ENCODE measurements at regions not wholly inside any gene's neighbourhood (a gene's known extent, or its start where the extent isn't known, plus 50 kb on each side); places are given as distances from the start of the nearest gene placed in this dataset.

DNA sequence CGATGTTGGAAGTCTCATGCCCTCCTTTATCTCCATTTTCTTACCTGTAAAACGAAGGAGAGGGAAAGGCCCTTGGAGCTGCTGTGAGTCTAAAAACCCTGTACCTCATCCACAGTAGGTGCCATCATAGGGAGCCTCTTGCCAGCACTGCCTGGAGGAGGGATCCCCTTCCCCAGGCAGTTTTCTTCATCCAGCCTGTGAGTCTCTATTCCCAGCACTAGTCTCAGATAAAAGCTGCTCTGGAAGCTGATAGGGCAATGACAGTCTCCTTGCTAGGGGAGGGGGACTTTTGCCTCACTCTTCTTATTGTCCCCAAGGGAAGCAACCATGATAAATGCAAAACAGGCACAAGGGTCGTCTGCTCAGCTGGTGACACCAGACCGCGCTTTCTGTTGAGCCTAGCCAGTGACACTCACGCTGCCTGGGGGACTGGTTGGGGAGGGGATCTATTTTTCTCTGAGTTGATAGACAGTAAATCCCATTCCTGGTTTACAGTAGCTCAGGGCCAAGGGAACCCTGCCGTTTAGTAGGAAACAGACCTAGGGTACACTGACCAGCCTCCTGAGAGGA lies 139.5 kb upstream of the NABP1 start:
- Histone ChIP-seq H3K27ac (replicated peaks) (no peak overlapping the region), H3K9me3 (replicated peaks) (no peaks in the 10 kb centered on the region), H3K4me1 (no peaks in the 10 kb centered on the region), H3K27me3 (ENCODE audit: low read depth) (peaks cover 4% of the 10 kb centered on the region), H3K4me3 (no peak overlapping the region), H3K36me3 (no peaks in the 10 kb centered on the region)
- TF ChIP-seq, protein P1, sequence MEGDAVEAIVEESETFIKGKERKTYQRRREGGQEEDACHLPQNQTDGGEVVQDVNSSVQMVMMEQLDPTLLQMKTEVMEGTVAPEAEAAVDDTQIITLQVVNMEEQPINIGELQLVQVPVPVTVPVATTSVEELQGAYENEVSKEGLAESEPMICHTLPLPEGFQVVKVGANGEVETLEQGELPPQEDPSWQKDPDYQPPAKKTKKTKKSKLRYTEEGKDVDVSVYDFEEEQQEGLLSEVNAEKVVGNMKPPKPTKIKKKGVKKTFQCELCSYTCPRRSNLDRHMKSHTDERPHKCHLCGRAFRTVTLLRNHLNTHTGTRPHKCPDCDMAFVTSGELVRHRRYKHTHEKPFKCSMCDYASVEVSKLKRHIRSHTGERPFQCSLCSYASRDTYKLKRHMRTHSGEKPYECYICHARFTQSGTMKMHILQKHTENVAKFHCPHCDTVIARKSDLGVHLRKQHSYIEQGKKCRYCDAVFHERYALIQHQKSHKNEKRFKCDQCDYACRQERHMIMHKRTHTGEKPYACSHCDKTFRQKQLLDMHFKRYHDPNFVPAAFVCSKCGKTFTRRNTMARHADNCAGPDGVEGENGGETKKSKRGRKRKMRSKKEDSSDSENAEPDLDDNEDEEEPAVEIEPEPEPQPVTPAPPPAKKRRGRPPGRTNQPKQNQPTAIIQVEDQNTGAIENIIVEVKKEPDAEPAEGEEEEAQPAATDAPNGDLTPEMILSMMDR (IDR thresholded peaks at IDR 0.05; ENCODE audit: borderline replicate concordance) = no peak
- intact Hi-C loops (cut with micrococcal nuclease) = no loop called here
- no peak for DNase-seq

GRCh38 chr2:191539068-191539467 lies 138.9 kb upstream of the NABP1 start:
- Histone ChIP-seq H3K27me3 (ENCODE audit: low read depth) (peaks cover 4% of the 10 kb centered on the region), H3K36me3 (no peaks in the 10 kb centered on the region), H3K4me3 (no peak overlapping the region), H3K9me3 (replicated peaks) (peaks cover 2% of the 10 kb centered on the region), H3K27ac (replicated peaks) (no peak overlapping the region), H3K4me1 (no peaks in the 10 kb centered on the region)
- TF ChIP-seq, protein P1 (IDR thresholded peaks at IDR 0.05; ENCODE audit: borderline replicate concordance) = peak; percentile 52
- no peak for DNase-seq
- intact Hi-C loops (cut with micrococcal nuclease) = no loop called here

DNA sequence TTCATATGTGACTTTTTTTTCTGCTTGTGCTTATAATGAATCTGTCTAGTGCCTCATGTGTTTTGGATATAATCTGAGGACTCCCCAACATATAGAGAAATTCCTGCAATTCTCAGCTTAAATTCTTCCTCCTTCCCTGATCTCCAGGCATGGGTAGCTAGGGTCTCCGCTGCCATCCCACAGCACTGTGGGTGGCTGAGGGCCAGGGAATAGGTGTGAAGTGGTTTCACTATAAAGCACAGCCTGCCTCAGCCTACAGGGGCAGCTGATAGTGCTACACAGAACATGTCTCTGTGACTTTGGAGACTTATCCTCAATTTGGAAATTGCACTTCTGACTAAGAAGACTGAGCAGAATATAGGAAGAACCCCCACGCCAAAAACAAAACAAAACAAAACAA lies 137.3 kb upstream of the NABP1 start:
- Histone ChIP-seq H3K27ac (replicated peaks) (no peak overlapping the region), H3K36me3 (no peaks in the 10 kb centered on the region), H3K4me3 (no peak overlapping the region), H3K9me3 (replicated peaks) (peaks cover 16% of the 10 kb centered on the region), H3K4me1 (no peaks in the 10 kb centered on the region), H3K27me3 (ENCODE audit: low read depth) (peaks cover 4% of the 10 kb centered on the region)
- TF ChIP-seq, protein P1 (IDR thresholded peaks at IDR 0.05; ENCODE audit: borderline replicate concordance) = no peak
- no peak for DNase-seq
- intact Hi-C loops (cut with micrococcal nuclease) = no loop called here

GRCh38 chr2:191543708-191544107 lies 134.2 kb upstream of the NABP1 start:
- Histone ChIP-seq H3K4me1 (no peaks in the 10 kb centered on the region), H3K4me3 (no peak overlapping the region), H3K27me3 (ENCODE audit: low read depth) (peaks cover 9% of the 10 kb centered on the region), H3K27ac (replicated peaks) (no peak overlapping the region), H3K36me3 (no peaks in the 10 kb centered on the region), H3K9me3 (replicated peaks) (peaks cover 16% of the 10 kb centered on the region)
- TF ChIP-seq, protein P1 (IDR thresholded peaks at IDR 0.05; ENCODE audit: borderline replicate concordance) = no peak
- intact Hi-C loops (cut with micrococcal nuclease) = no loop called here
- DNase-seq = no peak

- H3K4me3 ChIP-seq = no peak overlapping the region
- peaks cover 17% of the 10 kb centered on the region for H3K27me3 ChIP-seq (ENCODE audit: low read depth)
- H3K9me3 ChIP-seq (replicated peaks) = peaks cover 16% of the 10 kb centered on the region
- H3K36me3 ChIP-seq = no peaks in the 10 kb centered on the region
- TF ChIP-seq, protein P1 (IDR thresholded peaks at IDR 0.05; ENCODE audit: borderline replicate concordance) = no peak
- no peak for DNase-seq
- intact Hi-C loops (cut with micrococcal nuclease) = no loop called here
- no peak overlapping the region for H3K27ac ChIP-seq (replicated peaks)
- H3K4me1 ChIP-seq = no peaks in the 10 kb centered on the region
Measured at GRCh38 chr2:191544461-191545062, 133.4 kb upstream of the NABP1 start.
